ENCODE measurements at regions not wholly inside any gene's neighbourhood (a gene's known extent, or its start where the extent isn't known, plus 50 kb on each side); places are given as distances from the start of the nearest gene placed in this dataset.

DNA sequence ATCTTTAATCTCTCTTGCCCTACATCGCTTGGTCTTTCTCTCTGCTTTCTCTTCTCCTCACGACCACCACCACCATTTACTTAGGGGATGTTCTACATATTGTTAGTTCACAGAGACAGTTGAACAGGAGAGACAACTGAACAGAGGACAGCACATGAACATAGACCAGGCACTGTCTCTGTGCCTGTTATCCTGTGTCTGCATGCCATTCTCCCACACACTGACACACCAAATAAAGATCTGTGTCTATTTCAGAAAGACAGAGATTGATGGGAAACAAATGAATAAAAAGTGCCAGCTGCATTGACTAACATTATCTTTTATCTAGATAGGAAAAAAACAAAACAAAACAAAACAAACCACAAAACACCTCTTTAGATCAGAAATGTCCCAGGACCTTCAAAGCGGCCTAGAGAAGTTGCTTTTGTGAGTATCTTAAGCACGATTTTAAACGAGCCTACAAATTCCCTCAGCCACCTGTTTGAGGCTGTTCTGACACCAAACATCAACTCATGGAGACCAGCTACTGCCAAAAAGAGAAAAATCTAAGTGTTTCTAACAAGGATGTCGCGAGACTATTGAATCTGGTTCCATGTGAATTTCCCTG lies 77.6 kb upstream of the PARP11 start:
- intact Hi-C loops (cut with micrococcal nuclease; ENCODE audit: unreplicated experiment), result no loop called here
- POLR2A ChIA-PET, result no interaction called here
- RAD21 ChIA-PET (ENCODE audit: unreplicated experiment), result no interaction called here
- Histone ChIP-seq H4K20me1 (ENCODE audit: control insufficient read depth, insufficient read depth) (no peaks in the 10 kb centered on the region), H3K27me3 (replicated peaks in 1 of 2; ENCODE audit: control insufficient read depth in 2 of 2, insufficient read depth in 2 of 2, low read length in 1 of 2) (no peaks in the 10 kb centered on the region; a peak in 1 of 4 replicates), H2AFZ (ENCODE audit: control insufficient read depth, low read depth, low read length) (no peak overlapping the region), H3K4me3 (no peak overlapping the region), H3K9ac (ENCODE audit: control insufficient read depth, insufficient read depth, low read length) (no peak overlapping the region), H3K36me3 (ENCODE audit: control insufficient read depth in 2 of 2, insufficient read depth in 2 of 2, low read length in 1 of 2) (no peaks in the 10 kb centered on the region), H3K9me3 (replicated peaks; ENCODE audit: control insufficient read depth, insufficient read depth, low read length) (no peaks in the 10 kb centered on the region), H3K27ac (ENCODE audit: control insufficient read depth, insufficient read depth) (no peak overlapping the region), H3K4me2 (ENCODE audit: control insufficient read depth, insufficient read depth) (no peak overlapping the region), H3K79me2 (ENCODE audit: control insufficient read depth, insufficient read depth, low read length) (no peaks in the 10 kb centered on the region), H3K4me1 (ENCODE audit: control insufficient read depth, insufficient read depth, low read length) (no peaks in the 10 kb centered on the region)
- no peak for FAIRE-seq
- no peak for DNase-seq (ENCODE audit: low read depth, low spot score)
- no peak for ATAC-seq
- in situ Hi-C loops (cut with MboI), result no loop called here
- BruUV-seq (replicated peaks), result no TSS peak
- 38% methylated on average over 6 of the region's 7 CpGs for WGBS (ENCODE audit: insufficient coverage, insufficient replicate concordance, low lambda C conversion rate, missing lambda C conversion rate)
- no peak for TF ChIP-seq MEF2B (IDR thresholded peaks at IDR 0.05; ENCODE audit: partially characterized antibody, poor library complexity, severe bottlenecking)
- no peak for TF ChIP-seq BRCA1 (IDR thresholded peaks at IDR 0.05; ENCODE audit: low read depth, low read length)
- TF ChIP-seq HDGF (IDR thresholded peaks at IDR 0.05), result no peak
- SMC1A ChIA-PET (ENCODE audit: uncharacterized antibody, unreplicated experiment), result no interaction called here
- CTCF ChIA-PET, result interaction anchor here (0.6 kb wide), 1 partner anchor 144 kb away, joined by 3 read pairs; no protein-coding TSS in a partner anchor

DNA sequence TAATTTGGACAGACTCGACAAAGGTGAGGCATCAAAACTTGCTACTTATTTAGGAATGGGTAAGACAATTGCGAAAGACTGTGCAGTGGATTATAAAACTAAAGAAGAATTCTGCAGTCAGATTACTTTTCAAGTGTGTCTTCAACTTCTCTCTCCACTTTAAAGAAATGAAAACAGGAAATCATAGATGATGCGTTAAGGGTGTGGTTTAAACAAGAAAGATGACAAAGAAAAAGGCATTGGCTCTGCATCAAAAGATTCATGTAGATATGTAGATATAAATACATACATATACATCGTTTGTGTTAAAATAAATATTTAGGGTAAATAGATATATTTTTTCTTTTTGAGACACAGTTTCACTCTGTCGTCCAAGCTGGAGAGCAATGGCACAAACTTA lies 74.6 kb upstream of the PARP11 start:
- no peaks in the 10 kb centered on the region for H3K4me1 ChIP-seq (ENCODE audit: control insufficient read depth, insufficient read depth, low read length)
- CTCF ChIA-PET, result no interaction called here
- DNase-seq (ENCODE audit: low read depth, low spot score), result no peak

More for the DNA sequence above, 74.6 kb upstream of the PARP11 start:
- H4K20me1 ChIP-seq (ENCODE audit: control insufficient read depth, insufficient read depth), result no peaks in the 10 kb centered on the region
- FAIRE-seq (no peak), ATAC-seq (no peak)
- H3K27ac ChIP-seq (ENCODE audit: control insufficient read depth, insufficient read depth), result no peak overlapping the region
- H3K36me3 ChIP-seq (ENCODE audit: control insufficient read depth in 2 of 2, insufficient read depth in 2 of 2, low read length in 1 of 2), result no peaks in the 10 kb centered on the region
- WGBS (ENCODE audit: insufficient coverage, insufficient replicate concordance, low lambda C conversion rate, missing lambda C conversion rate), result 27% methylated on average over 5 of the region's 5 CpGs
- H3K79me2 ChIP-seq (ENCODE audit: control insufficient read depth, insufficient read depth, low read length), result no peaks in the 10 kb centered on the region
- ChIA-PET SMC1A (ENCODE audit: uncharacterized antibody, unreplicated experiment) (no interaction called here), POLR2A (no interaction called here), RAD21 (ENCODE audit: unreplicated experiment) (no interaction called here)
- intact Hi-C loops (cut with micrococcal nuclease; ENCODE audit: unreplicated experiment), result no loop called here
- in situ Hi-C loops (cut with MboI), result no loop called here
- no TSS peak for BruUV-seq (replicated peaks)
- no peaks in the 10 kb centered on the region for H3K9me3 ChIP-seq (replicated peaks; ENCODE audit: control insufficient read depth, insufficient read depth, low read length)
- no peak overlapping the region for H3K4me2 ChIP-seq (ENCODE audit: control insufficient read depth, insufficient read depth)
- no peak overlapping the region for H3K9ac ChIP-seq (ENCODE audit: control insufficient read depth, insufficient read depth, low read length)
- no peak overlapping the region for H2AFZ ChIP-seq (ENCODE audit: control insufficient read depth, low read depth, low read length)
- no peak overlapping the region for H3K4me3 ChIP-seq
- no peak for TF ChIP-seq EZH2 (IDR thresholded peaks at IDR 0.05; ENCODE audit: borderline replicate concordance, control insufficient read depth, low read depth, low read length)
- no peak for TF ChIP-seq PML (IDR thresholded peaks at IDR 0.05; ENCODE audit: low read length)
- no peak for TF ChIP-seq MYB (IDR thresholded peaks at IDR 0.05; ENCODE audit: borderline replicate concordance, low read depth, low read length)
- TF ChIP-seq CEBPB (IDR thresholded peaks at IDR 0.05; ENCODE audit: borderline replicate concordance in 1 of 2, low read depth in 2 of 2, low read length in 2 of 2), result no peak
- TF ChIP-seq, protein P1, sequence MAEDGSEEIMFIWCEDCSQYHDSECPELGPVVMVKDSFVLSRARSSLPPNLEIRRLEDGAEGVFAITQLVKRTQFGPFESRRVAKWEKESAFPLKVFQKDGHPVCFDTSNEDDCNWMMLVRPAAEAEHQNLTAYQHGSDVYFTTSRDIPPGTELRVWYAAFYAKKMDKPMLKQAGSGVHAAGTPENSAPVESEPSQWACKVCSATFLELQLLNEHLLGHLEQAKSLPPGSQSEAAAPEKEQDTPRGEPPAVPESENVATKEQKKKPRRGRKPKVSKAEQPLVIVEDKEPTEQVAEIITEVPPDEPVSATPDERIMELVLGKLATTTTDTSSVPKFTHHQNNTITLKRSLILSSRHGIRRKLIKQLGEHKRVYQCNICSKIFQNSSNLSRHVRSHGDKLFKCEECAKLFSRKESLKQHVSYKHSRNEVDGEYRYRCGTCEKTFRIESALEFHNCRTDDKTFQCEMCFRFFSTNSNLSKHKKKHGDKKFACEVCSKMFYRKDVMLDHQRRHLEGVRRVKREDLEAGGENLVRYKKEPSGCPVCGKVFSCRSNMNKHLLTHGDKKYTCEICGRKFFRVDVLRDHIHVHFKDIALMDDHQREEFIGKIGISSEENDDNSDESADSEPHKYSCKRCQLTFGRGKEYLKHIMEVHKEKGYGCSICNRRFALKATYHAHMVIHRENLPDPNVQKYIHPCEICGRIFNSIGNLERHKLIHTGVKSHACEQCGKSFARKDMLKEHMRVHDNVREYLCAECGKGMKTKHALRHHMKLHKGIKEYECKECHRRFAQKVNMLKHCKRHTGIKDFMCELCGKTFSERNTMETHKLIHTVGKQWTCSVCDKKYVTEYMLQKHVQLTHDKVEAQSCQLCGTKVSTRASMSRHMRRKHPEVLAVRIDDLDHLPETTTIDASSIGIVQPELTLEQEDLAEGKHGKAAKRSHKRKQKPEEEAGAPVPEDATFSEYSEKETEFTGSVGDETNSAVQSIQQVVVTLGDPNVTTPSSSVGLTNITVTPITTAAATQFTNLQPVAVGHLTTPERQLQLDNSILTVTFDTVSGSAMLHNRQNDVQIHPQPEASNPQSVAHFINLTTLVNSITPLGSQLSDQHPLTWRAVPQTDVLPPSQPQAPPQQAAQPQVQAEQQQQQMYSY (CRISPR knock-in tag; IDR thresholded peaks at IDR 0.05), result no peak
- peaks cover 0 to 6% of the 10 kb centered on the region in 2 experiments; a peak in 1 of 4 replicates for H3K27me3 ChIP-seq (replicated peaks in 1 of 2; ENCODE audit: control insufficient read depth in 2 of 2, insufficient read depth in 2 of 2, low read length in 1 of 2)
